K562 (cell line): ENCODE measurements at regions not wholly inside any gene's neighbourhood (a gene's known extent, or its start where the extent isn't known, plus 50 kb on each side); places are given as distances from the start of the nearest gene placed in this dataset.

Experiments
- EGR1 ChIP-seq: fragments of 450-650 bp; conservative IDR thresholded peaks from 2 replicates; pipeline ENCODE4 v1.6.1; 2017; ENCODE audit warnings: mild to moderate bottlenecking
- MYNN ChIP-seq, 2 experiments: sonication (generic); formaldehyde crosslinking in 1 of 2; IDR thresholded peaks; 2 replicates each; pipeline versions ENCODE4 v1.5.0 to v1.6.1; 2016 to 2020; ENCODE audit warnings: antibody characterized with exemption in 1 of 2, missing genetic modification reagents in 1 of 2
- TF ChIP-seq, protein P1 (sequence below): fragments of 250-450 bp; sonication (Bioruptor Pico); IDR thresholded peaks from 2 replicates; pipeline ENCODE4 v1.5.0; 2021; ENCODE audit warnings: mild to moderate bottlenecking, moderate library complexity
- TF ChIP-seq, protein P2 (sequence below): fragments of 250-450 bp; sonication (Bioruptor Pico); IDR thresholded peaks from 2 replicates; pipeline ENCODE4 v1.8.0; 2021; ENCODE audit warnings: mild to moderate bottlenecking, moderate library complexity
- TF ChIP-seq, protein P3 (sequence below): sonication (generic); formaldehyde crosslinking; IDR thresholded peaks from 2 replicates; pipeline ENCODE4 v1.8.0; 2022; ENCODE audit warnings: mild to moderate bottlenecking, missing genetic modification reagents

DNA sequence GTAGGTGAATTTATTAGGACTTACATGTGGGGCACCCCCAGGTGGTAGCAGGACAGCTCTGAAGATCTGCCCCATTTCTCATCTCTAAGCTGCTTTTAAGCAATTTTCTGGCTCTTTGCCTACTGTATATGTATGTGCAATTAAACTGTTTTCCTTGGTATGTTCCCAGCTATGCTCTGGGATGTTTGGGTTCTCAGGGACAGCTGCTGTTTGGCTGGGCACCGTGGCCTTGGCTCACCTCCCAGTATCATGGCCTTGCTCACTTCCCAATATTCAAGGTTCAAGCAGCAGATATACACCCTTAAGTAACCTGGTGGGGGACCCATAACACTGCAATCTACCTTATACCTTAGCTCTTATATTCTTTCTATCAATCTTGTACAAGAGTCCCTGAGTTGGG lies 53.7 kb upstream of the KITLG start (continued):
- TF ChIP-seq, protein P1, sequence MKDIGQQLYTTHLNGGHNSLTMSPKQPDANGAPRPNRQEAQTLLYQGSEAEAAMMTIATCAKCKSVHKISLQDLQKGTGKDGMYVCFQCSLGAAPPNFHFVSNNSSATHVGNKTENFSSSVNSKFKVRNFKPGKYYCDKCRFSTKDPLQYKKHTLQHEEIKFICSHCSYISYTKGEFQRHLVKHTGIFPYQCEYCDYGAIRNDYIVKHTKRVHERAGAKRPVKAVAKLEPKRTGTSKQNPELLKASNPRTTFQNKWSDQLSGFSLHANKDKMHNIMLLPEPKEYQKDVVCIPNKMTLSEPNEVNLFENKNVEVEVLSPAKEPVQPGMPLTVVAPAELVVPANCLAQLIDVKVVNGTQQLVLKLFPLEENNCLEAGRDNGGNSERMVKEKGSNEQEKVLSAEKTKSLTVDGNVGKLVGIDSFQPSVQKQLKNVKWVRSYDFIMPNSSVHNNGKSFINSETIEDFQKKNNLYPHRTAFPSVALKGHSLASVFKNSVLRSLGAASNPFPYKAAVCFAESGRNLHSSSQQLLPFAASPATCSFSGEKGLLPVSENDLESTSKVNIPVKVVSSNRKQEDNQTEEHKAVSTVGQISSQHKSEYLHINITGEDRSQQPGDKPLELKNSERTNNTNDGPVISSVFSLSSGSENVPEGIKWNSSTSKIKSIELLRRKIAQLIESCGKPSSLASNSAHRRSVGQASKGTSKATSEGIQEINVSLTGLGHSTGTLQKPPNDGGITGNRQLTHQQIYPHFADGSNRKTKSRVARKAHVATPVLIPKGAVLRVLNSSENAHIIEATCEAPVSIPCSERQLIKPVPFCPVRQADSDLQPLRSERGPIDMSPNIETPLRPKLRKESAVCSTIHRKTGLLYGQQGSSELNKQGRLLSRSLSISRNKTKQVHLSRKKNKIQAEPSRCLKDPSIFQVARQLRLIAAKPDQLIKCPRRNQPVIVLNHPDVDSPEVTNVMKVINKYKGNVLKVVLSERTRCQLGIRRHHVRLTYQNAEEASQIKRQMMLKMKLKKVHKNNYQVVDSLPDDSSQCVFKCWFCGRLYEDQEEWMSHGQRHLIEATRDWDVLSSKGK (CRISPR knock-in tag): no peak
- TF ChIP-seq MYNN (IDR thresholded peaks at IDR 0.05) (no peak), MYNN (CRISPR knock-in tag; IDR thresholded peaks at IDR 0.05) (no peak), EGR1 (no peak)
- TF ChIP-seq, protein P2, sequence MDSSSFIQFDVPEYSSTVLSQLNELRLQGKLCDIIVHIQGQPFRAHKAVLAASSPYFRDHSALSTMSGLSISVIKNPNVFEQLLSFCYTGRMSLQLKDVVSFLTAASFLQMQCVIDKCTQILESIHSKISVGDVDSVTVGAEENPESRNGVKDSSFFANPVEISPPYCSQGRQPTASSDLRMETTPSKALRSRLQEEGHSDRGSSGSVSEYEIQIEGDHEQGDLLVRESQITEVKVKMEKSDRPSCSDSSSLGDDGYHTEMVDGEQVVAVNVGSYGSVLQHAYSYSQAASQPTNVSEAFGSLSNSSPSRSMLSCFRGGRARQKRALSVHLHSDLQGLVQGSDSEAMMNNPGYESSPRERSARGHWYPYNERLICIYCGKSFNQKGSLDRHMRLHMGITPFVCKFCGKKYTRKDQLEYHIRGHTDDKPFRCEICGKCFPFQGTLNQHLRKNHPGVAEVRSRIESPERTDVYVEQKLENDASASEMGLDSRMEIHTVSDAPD (CRISPR knock-in tag): no peak
- TF ChIP-seq, protein P3, sequence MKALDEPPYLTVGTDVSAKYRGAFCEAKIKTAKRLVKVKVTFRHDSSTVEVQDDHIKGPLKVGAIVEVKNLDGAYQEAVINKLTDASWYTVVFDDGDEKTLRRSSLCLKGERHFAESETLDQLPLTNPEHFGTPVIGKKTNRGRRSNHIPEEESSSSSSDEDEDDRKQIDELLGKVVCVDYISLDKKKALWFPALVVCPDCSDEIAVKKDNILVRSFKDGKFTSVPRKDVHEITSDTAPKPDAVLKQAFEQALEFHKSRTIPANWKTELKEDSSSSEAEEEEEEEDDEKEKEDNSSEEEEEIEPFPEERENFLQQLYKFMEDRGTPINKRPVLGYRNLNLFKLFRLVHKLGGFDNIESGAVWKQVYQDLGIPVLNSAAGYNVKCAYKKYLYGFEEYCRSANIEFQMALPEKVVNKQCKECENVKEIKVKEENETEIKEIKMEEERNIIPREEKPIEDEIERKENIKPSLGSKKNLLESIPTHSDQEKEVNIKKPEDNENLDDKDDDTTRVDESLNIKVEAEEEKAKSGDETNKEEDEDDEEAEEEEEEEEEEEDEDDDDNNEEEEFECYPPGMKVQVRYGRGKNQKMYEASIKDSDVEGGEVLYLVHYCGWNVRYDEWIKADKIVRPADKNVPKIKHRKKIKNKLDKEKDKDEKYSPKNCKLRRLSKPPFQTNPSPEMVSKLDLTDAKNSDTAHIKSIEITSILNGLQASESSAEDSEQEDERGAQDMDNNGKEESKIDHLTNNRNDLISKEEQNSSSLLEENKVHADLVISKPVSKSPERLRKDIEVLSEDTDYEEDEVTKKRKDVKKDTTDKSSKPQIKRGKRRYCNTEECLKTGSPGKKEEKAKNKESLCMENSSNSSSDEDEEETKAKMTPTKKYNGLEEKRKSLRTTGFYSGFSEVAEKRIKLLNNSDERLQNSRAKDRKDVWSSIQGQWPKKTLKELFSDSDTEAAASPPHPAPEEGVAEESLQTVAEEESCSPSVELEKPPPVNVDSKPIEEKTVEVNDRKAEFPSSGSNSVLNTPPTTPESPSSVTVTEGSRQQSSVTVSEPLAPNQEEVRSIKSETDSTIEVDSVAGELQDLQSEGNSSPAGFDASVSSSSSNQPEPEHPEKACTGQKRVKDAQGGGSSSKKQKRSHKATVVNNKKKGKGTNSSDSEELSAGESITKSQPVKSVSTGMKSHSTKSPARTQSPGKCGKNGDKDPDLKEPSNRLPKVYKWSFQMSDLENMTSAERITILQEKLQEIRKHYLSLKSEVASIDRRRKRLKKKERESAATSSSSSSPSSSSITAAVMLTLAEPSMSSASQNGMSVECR: no peak
